ENCODE measurements at regions not wholly inside any gene's neighbourhood (a gene's known extent, or its start where the extent isn't known, plus 50 kb on each side); places are given as distances from the start of the nearest gene placed in this dataset.
A peak's percentile ranks its signal among the peaks of the same experiment; 100 is the strongest.
"Not testable (repeated sequence)": the region's sequence is repeated elsewhere in the genome, so short reads cannot be mapped to it uniquely, and the experiment has no call there.

DNA sequence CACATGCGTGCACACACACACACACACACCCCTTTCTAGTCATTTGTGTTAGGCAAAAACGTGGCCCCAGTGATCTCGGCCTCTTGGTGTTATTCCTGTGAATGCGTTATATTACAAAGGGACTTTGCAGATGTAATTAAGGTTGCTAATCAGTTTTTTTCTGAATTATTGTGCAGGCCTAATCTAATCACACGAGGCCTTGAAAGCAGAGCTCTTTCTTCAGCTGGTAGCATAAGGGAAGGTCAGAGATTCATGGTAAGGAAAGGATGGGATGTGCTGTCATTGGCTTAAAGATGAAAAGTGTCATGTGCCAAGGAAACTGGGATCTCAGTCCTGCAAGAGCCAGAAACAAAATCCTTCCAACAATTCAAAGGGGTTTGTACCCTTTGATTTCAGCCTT lies 113.4 kb upstream of the ELAC2 start:
- no peak for DNase-seq

DNA sequence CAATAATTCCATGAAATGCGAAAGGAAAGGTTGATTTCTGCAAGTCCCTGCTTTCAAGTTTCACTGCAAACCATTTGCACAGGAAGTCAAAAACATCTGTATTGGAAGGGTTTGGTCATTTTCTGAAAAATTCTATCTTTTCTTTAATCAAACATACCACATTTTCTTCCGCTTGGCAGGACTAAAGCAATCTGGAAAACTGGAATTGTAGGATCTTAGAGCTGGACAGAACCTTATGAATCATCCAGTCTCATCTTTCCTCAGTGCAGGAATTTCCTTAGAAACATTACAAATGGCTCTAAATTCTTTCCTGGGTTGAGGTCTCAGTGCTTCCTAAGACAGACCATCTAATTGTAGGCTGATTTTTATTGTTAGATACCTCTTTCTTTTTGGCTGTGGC lies 111.5 kb upstream of the ELAC2 start:
- no peak for DNase-seq

DNA sequence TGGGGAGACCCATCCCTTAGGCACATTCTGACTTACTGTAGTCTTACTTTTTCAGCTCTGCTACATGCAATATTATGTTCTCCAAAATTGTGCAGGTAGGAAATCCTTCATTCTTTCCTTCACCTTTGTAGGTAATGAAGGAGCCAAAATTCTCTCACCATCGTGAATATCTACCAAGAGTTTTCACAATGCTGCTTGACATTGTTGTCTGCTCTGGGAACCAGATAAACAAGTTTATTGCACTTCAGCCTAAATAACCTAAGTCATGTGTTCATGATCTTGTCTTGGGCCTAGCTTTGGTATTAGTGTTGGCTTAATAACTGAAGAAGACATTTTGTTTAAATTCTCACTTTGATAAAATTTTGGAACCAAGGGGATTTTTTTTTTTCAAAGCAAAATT lies 110.8 kb upstream of the ELAC2 start:
- DNase-seq = no peak

DNA sequence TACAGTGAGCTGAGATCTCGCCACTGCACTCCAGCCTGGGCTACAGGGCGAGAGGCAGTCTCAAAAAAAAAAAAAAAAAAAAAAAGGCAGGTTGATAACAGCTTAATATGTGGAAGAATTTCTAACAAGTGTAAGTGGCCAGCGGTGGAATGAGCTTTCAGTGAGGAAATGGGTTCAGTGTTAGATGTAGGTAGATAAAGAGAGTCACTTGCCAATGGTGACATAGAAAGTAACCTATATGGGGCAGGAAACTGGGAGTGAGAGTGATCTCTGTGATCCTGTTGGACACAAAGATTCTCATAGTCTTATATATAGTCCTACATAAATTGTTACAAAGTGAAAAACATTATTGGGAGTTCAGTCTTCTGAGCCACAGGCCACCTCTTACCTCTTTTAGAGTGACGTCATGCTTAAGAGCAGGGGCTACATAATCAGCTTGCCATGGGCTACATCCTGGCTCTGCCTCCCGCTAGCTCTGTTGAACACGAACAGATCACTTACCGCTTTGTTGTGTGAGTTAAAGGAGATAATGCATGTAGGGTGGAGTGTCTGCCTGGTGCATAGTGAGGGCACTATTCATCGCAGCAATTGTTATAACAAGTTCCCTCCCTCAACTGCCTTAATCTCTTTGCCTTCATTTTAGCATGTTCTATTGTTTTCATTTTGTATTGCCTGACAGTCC lies 110.2 kb upstream of the ELAC2 start:
- no peak for DNase-seq

DNA sequence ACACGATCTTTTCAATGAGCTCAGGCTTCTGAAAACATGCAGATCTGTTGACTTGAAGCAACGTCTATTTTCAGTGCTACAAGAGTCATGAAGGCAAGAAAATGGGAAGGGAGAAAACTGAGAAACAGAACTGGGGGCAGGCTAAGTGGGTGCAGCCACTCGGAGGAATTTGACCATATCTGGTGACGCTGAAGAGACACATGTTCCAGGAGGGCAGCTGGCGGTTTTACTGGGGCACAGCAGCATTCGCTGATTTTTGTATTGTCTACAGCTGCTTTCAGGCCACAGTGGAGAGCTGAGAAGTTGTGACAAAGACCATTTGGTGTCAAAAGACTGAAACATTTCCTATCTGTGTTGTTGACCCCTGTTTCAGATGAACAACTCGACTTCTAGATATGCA lies 103.0 kb upstream of the ELAC2 start:
- DNase-seq = no peak

DNA sequence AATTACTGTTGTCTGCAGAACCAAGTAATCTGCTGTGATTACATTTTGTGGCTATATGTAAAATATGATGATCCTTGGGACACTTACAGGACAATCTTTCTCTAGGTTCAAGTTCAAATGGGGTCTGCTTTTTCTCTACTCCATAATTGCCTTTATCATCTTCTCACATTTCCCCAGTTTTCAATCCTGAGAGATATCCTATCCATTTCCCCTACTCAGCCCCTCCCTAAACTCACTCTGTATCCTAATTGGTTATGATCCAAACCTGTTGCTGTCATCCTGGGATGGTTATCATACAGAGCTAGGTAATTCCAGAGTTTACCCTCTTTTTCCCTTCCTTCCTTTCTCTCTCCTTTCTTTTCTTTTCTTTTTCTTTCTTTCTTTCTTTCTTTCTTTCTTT lies 100.5 kb upstream of the ELAC2 start:
- DNase-seq = no peak

DNA sequence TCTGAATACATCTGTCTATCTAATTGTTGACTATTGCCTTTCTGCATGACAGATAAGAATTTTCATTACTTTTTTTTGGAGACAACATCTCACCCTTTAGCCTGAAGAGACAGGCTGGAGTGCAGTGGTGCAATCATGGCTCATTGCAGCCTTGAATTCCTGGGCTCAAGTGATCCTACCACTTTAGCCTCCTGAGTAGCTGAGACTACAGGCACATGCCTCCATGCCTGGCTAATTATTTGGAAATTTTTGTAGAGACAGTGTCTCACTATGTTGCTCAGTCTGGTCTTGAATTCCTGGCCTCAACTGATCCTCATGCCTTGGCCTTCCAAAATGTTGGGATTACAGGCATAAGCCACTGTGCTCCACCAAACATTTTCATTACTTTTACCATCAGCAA lies 99.8 kb upstream of the ELAC2 start:
- no peak for DNase-seq

DNA sequence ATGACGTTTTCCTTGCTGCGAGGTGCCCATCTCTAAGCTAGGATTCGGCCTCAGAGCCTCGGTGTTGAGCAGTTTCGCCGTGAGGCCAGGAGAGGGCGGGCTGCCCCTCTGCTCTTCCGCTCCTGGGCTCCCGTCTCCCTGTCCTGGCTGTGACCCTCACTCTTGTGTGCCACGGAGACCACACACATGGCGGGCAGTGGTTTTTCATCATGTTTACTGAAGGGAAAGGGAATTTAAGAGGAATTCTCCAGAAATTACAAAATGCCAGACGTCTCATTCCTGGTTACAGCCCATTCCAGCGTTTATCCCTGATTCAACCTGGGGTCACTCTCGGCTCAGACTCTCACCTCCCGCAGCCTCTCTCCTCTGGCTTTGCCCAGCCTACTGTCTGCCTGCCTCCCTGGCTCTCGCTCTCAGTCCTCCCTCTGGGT lies 96.8 kb upstream of the ELAC2 start:
- no peak for DNase-seq

DNA sequence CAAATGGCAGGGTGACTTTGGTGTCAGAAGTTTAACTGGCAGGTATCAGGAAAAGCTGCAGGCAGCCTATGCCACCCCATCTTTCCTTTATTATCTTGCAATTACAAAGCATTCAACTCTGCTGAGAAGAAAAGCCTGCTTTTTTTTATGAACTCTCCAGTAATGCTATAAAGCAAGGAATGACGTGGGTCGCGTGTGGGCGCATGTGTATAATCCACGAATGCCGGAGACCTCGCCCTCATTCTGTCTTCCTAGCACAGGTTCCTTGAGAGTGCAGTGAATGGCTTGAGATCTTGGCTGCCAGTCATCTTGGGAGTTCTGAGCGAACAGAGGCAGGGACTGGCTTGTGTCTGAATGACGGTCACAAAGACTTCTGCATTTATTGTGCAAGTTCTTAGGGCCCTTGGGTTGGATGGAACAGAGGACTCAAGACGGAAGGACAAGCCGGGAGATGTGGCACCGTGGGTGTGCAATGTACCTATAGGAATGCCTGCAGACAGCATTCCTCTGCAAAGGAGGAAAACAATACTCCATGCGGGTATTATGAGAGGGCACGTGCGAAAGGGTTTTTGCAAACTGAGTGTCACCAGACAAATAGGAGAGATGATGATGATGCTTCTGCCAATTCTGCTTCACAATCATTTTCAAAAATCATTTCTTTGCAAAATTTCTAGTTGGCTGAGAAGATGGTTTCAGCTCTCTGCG lies 96.1 kb upstream of the ELAC2 start:
- DNase-seq = no peak

DNA sequence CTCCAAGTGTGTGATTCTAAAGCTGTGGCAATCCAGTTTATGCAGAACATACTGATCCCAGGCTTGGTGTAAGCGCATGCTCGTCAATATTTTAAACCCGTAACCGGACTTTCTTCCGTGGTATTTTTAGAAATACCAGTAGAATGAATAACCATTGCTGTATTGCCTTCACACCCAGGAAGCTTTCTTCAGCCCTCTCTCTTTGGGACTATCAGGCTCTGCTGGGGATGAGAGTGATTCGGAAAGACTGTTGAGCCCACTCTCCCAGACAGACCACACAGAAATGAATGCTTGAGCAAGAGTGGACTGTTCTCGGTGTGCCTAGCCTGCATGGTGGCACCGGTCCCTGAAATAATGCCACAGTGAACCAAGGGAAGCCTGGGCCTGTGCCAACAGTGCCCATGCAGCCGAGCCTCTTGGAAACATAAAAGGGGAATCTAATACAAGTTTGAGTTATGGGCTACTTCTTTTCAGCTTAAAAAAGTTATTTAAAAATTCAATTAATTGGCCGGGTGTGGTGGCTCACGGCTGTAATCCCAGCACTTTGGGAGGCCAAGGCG lies 89.9 kb upstream of the ELAC2 start:
- DNase-seq = no peak

DNA sequence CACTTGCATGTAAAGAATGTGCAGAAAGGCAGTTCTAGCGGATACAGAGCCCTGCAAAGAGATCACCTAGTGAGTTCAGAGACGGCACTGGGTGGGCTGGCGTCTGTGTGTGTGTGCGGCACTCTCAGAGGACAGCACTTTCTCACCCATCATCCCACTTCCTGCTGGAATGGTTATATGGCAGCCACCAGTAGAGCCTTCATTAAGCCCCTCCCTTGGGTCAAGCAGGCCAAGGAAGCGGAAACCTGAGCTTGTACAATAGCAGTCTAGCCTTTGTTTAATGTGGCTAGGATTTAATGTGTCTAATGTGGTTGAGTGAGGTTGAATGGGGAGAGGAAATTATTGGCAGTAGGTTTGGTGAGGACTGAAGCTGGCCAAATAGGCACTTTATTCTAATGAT lies 88.3 kb upstream of the ELAC2 start:
- no peak for DNase-seq

DNA sequence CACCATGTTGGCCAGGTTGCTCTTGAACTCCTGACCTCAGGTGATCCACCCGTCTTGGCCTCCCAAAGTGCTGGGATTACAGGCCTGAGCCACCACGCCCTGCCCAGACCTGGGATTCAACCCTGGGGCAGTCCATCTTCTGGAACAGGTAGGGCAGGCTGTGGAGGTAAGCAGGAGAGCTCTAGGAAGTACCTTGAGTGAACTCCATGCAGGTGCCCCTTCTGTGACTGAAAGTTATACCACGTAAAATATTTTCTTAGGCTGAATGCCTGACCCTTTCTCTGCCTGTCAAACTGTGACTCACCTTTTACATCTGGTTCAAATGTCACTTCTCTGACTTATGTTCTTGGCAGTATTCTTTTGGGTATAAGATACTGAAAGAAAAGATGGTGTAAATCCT lies 86.7 kb upstream of the ELAC2 start:
- DNase-seq = no peak

DNA sequence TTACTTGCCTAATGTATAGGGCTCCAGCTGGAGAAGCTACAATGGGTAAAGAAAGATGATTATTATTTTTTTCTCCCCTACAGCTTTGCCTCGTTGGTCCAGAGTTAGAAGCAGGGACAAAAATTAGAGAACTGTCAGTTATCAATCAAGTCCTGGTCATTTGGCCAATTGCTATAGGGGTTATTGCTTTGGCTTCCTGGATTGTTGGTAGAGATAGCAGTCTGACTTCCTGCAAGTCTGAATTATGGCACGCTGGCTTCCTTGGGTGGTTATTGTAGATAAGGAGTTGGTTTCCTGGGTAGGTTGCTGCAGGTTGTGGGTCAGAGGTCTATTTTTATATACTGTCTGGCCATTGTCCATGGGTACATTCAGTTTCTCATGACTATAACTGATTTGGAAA lies 84.7 kb upstream of the ELAC2 start:
- no peak for DNase-seq

DNA sequence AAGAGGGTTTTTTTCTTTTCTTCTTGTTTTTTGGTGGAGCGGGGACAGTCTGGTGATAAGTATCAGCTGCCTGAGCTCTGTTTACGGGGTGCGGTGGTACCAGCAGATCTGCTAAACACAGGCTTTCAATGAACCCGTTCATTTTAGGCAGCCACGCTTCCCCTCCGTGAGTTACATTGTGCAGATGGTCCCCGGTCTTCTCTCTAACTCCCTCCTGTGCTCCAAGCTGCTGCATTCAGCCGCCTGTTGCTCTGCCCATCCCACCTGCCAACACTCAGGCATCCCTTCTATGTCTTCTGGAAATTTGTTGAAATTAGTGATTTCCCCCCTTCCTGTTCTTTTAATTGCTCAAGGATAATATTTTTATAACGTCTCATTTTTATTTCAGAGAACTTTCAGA lies 82.1 kb upstream of the ELAC2 start:
- no peak for DNase-seq

DNA sequence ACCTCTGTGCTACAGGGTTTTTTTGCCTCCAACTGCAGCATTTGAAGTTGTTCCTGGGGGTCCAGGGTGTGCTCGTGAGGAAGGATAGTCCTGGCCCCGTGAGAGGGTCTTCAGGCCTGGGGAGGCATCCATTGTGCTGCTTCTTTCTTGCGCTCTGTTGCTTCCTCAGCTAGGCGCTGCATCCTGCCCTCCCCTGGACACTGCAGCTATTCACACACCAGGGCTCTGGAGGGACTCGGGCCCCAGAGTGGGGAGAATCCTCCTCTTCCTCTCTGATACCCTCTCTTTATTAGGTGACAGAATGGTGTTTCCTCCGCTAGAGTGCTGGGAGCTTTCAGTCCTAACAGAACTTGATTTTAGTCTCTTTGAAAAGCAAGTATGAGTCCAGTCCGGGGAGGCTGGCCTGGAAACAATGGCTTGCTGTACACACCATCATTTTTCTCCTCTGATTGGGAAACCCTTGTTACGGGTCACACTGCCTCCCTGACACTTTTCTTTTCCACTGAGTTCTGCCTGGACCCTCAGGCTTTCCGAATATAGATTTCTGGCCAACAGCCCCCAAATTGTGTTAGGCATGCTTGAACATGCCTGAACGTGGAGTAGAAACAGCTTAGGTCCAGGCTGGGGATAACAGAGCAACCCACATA lies 81.4 kb upstream of the ELAC2 start:
- DNase-seq = no peak

DNA sequence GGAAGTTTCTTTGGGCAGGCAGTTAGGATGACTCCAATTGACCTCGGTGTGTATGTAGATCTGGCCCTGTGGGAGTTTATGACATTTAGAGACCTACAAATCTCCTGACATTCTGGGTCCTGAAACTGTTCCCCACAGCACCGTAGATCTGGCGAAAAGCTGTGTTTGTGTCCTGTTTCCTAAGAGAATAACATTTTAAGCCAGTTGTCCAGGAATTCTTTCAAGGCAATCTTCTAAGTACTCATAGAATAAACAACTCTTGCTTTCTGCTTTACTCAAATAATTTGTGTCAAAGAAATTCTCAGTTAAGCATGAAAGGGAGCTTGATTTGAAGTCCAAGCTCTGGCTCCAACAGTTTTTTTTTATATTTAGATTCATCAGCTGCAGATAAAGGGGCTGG lies 78.5 kb upstream of the ELAC2 start:
- peak; percentile 20 for DNase-seq

DNA sequence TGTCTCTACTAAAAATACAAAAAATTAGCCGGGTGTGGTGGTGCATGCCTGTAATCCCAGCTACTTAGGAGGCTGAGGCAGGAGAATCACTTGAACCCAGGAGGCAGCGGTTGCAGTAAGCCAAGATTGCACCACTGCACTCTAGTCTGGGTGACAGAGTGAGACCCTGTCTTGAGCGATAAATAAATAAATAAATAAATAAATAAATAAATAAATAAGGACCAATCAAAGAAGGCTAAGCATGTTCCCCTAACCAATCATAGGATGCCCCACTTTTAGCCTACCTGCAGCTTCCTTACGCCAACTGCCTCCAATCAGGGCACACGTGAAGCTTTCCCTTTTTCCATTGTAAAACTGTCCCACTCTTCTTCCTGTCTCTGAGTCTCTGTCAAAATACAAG lies 74.2 kb upstream of the ELAC2 start:
- DNase-seq = not testable (repeated sequence)

DNA sequence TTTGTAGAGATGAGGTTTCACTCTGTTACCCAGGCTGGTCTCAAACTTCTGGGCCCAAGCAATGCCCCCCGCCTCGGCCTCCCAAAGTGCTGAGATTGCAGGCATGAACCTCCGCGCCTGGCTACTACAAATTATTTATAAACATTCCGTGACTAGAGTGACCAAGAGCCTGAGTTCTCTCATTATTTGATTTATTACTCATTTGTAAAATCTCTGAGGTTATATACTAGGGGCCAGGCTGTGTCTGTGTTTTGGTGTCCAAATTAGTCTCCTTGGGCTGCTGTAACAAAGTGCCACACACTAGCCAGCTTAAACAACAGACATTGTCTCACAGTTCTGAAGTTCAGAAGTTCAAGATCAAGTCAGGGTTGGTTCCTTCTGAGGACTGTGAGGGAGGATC lies 70.8 kb upstream of the ELAC2 start:
- DNase-seq = no peak

DNA sequence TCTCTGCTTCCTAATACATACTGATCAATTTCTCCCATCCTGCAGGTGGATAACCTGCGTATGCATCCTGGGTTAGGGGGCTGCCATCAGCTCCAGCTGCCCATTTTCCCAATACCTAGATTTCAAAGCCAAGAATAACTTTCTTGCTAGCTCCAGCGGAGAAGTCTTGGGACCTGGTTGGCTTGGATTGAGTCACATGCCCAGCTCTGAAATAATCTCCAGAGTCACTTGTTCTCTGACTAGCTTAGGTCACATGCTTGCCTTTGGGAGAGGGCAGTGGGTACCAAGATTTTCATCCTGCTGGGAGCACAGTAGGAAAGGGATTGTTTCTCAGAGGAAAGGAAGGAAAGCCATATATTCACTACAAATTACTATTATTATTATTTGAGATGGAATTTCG lies 70.0 kb upstream of the ELAC2 start:
- DNase-seq = no peak

DNA sequence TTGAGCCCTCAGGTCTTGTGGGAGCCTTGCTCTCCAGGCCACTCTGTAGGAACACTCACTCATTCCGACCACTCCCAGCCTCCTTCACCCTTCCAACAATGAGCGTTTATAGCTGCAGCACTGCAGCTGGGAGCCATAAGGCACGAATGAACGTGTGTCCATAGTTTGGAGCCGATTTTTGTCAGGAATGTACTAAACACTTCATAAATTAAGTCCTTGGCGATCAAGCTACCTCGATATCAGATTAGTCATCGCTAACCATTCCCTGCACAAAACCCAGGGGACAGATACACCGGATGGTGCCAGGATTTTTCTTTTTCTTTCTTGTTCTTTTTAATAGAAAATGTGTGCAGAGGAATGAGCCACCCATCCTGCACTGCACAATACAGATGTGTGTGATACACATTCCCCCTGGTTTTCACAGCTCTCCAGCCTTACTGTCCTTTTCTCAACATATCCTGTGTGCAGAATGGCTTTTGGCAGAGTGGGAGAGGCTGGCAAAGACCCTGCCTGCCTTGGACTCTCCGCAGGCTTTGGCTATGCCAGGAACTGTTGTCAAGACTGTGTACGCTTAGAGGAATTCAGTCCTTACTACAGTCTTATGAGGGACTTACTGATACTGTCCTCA lies 68.4 kb upstream of the ELAC2 start:
- no peak for DNase-seq

DNA sequence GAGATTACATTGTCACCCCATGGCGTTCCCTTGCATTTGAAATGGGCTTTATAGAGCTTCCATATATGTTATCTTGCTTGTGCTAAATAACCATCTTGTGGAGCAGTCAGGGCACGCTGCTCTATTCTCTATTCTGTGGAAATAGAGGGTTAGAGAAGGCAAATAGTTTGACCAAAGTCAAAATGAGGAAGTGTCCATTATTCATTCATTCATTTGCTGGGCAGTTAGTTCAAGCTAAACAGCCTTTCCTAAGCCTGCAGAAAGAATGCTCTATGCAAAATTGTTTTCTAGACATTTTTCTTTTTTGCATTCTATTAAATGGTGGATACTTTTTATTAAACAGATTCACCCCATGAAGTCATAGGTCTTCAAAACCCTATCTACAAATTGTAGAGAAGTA lies 67.8 kb upstream of the ELAC2 start:
- DNase-seq = peak; percentile 13

DNA sequence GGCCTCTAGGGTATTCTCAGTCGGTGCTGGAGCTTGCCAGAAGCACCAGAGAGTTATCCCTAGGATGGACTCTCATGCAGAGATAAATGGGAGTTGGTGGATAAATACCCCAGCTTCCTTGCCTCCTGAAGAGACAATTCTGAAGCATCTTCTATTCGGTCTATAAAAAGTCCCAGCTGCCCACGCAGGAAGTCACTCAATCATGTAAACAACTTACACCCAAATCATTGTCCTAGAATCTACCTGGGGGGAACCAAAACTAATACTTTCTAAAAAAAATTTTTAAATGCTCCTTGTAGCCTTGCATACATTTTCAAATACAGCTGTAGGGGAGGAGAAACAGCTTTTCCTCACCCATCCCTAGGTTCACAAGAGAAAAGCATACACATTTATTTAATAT lies 66.6 kb upstream of the ELAC2 start:
- DNase-seq = no peak

DNA sequence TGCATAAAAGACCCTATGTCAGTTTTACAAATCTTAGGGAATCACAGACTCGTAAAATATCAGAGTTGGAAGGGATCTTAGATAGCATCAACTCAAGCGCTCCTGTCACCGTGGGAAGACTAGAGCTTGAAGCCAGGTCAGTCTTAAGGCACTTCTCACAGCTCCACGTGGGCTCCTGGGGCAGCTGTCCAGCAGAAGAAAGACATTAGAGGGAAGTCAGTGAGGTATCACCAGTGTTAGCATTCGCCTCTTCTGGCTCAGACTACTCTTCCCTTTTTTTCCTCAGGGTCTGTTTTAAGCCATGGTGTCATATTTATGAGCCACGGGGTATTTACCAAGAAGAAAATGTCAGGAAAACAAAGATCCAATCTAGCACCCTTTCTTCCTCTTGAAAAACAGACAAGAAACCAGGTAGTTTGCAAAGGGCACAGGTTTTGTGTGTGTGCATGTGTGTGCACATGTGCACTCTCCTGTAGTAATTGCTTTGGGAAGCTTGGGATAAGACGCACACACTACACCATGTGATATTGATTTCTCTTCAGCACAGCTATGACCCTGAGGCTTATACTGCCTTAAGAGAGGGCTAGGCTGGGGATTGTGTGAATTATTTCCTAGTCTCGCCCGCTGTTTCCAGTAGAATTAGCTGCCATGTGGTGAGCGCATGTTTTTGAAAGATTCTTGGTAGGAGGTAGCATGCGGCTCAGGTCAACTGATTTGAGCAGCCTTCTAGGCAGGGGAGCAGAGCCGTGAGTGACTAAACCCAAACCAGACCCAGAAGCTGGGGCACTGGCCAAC lies 61.0 kb upstream of the ELAC2 start:
- DNase-seq = no peak
